G401 (cell line): ENCODE measurements at regions not wholly inside any gene's neighbourhood (a gene's known extent, or its start where the extent isn't known, plus 50 kb on each side); places are given as distances from the start of the nearest gene placed in this dataset.
"Not testable (repeated sequence)": the region's sequence is repeated elsewhere in the genome, so short reads cannot be mapped to it uniquely, and the experiment has no call there.

Experiments
- DNase-seq: peaks from one replicate; pipeline ENCODE4 v3.0.0-alpha.2; 2015; ENCODE audit warnings: low spot score
- in situ Hi-C: cut with HindIII; loops from 2 replicates; pipeline ENCODE4 v1.10.0; 2016; ENCODE audit warnings: low sequenced_read_pairs, mixed read lengths

DNA sequence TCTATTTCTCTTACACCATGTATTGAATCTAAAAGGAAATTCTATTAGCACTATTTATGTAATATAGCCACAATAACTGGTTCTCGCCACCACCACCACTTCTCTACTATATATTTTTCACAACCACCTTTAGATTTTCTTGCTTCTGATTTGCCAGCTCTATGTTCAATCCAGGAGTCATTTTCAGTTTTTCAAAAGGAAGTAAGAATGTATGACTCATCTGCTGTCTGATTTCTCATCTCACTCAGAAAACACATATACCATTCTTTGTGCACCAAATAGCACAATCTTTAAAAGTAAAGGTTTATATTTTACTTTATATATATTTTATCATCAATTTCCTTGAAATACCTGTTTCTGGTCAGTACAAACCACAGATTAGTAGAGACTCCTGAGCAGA is 1127.5 kb downstream of the TAF11L14 start:
- DNase-seq, result no peak
- in situ Hi-C loops, result no loop called here

GRCh38 chr5:18764161-18764560 is 1129.9 kb downstream of the TAF11L14 start:
- in situ Hi-C loops, result no loop called here
- DNase-seq, result no peak

DNA sequence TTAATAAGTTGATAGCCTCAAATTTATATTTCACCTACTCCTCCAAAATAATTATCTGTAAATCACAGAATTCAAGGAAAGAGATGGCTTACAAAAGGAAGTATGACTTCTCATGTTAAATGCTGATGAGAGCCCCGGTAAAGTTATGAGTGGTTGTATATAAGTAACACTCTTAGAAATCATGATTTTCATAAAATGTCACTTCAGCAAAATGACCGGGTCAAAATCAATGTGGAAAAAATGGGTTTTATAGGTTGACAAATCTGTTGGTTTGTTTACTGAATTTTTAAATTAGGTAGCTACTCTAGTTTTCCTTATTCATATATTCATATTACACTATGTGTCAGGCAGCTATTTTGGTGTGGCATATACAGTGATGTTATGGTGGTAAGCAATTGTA is 1131.0 kb downstream of the TAF11L14 start:
- in situ Hi-C loops, result no loop called here

GRCh38 chr5:18771097-18771610 is 1136.9 kb downstream of the TAF11L14 start:
- DNase-seq, result no peak
- in situ Hi-C loops, result no loop called here

More for the DNA sequence above, 1131.0 kb downstream of the TAF11L14 start:
- no peak for DNase-seq

GRCh38 chr5:18772475-18772874 is 1138.2 kb downstream of the TAF11L14 start:
- in situ Hi-C loops, result no loop called here
- no peak for DNase-seq

DNA sequence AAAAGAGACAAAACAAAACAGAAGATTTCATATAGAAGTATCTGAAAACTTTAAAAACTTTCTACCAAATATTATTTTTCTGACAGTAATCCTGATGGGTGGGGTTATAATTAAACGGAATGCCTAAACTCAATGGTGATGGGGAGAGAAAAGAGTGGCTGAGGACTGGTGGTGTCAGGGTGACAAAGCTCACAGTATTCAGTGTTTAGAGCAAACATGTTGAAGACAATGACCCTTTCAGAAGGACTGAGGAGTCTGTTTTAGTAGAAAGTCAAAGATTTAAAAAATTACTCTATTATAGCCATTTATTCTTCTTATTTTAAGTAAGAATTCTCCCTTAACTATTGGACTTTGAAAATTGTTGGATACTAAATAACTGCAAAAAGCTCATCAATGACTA is 1144.0 kb downstream of the TAF11L14 start:
- in situ Hi-C loops, result no loop called here
- DNase-seq, result no peak

DNA sequence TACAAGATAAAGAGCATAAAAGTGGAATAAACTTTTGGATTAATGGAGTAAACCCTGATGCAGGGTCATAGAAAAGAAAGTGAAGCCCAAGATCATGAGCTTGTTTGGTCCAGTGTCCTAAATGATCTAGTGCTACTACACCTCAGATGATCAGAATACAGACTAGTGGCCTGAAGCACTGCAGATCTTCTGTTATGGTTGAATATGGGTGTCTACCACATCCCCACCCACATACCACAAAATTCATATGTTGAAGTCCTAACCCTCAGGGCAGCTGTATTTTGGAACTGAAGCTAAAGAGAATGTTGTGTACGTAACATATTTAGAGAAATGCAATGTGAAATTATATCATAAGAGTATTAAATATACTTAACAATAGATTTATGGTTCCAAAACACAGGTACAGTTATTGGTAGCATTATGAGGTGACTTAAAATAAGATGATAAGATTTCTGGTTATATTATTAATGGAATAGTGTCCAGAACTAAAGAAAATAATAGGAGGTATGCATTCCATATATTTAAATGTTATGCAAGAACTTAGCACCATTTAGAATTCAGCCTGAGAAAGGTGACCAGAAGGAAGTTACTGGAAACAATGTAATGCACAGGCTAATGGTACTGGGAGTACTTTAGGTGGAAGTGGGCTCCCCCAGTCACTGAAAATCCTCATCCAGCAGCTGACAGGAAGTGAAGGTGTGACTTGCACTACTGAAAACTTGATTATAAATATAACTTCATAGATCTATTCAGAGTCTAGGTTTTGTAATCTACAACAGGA is 1155.1 kb downstream of the TAF11L14 start:
- no peak for DNase-seq

DNA sequence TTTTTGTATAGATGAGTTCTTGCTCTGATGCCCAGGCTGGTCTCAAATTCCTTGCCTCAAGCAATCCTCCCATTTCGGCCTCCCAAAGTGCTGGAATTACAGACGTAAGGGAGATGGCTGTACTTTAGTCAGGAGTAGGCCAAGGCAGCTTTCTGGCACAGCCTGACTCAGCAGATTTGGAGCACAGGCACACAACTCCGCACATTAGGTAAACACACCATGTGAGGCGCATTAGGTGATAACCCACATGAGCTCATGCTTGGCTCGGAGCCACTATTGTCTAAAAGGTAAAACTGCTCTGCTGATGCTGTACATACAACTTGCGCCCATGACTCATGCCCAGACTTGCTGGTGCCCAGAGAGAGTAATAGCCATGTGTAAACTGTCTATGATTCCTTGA is 1157.9 kb downstream of the TAF11L14 start:
- no peak for DNase-seq
- in situ Hi-C loops, result no loop called here

More for the DNA sequence above, 1155.1 kb downstream of the TAF11L14 start:
- in situ Hi-C loops, result no loop called here

GRCh38 chr5:18797222-18797621 is 1163.0 kb downstream of the TAF11L14 start:
- DNase-seq, result no peak
- in situ Hi-C loops, result no loop called here

GRCh38 chr5:18798058-18798457 is 1163.8 kb downstream of the TAF11L14 start:
- in situ Hi-C loops, result no loop called here
- no peak for DNase-seq

- in situ Hi-C loops, result no loop called here
- DNase-seq, result no peak
Observed at GRCh38 chr5:18799482-18800128, 1165.3 kb downstream of the TAF11L14 start.

DNA sequence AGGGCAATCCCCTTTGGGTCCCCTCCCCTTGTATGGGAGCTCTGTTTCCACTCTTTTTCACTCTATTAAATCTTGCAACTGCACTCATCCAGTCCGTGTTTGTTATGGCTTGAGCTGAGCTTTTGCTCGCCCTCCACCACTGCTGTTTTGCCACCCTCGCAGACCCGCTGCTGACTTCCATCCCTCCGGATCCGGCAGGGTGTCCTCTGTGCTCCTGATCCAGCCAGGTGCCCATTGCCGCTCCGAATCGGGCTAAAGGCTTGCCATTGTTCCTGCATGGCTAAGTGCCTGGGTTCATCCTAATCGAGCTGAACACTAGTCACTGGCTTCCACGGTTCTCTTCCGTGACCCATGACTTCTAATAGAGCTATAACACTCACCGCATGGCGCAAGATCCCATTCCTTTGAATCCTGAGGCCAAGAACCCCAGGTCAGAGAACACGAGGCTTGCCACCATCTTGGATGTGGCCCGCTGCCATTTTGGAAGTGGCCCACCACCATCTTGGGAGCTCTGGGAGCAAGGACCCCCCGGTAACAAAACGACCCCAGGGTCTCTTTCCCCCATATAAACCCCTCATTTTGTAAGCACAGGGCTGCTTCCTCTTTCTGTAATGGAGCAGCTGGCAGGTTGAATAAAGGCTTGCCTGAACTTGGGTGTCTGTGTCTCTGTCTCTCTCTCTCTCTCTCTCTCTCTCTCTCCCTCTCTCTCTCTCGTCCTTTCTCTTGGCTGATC is 1166.2 kb downstream of the TAF11L14 start:
- DNase-seq, result no peak
- in situ Hi-C loops, result no loop called here

GRCh38 chr5:18801413-18801812 is 1167.2 kb downstream of the TAF11L14 start:
- in situ Hi-C loops, DNase-seq: not testable (repeated sequence)

DNA sequence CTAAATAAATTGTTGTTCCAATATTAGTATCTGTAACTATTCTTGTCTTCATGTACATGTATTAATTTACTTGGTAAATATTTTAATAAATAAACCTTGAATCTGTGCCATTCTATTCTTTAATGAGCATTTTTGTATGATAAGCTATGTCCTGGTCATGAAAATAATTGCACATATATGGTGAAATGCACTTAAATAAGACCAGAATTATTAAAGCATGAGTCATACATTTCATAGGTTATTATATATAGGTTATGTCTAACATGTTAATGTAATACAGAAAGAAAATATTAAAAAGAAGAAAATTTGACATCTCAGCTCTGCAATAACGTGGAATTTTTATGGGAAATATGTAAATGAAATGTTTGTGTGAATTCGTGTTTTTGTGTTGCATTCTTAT is 1168.1 kb downstream of the TAF11L14 start:
- in situ Hi-C loops, result no loop called here
- no peak for DNase-seq

DNA sequence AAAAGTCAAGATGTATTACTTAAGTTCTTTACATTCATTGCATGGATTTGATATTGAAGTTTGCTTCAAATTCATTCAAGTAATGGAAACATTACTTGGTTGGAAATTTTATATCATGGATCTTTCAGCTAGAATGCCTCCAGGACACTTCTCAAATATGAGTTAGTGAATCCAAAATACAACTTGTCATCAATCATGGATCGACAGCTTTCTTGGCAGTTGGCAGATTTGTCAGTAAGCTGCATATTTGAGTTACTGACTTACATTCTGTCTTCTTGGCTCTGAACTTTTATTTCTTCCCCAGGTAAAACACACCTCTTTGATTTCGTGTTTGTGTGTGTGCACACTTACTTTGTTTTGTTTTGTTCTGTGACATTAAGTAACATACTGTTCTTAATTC is 1171.1 kb downstream of the TAF11L14 start:
- DNase-seq, result no peak
- in situ Hi-C loops, result no loop called here

GRCh38 chr5:18807256-18808149 is 1173.2 kb downstream of the TAF11L14 start:
- in situ Hi-C loops, result no loop called here
- no peak for DNase-seq

- in situ Hi-C loops, result no loop called here
- peak; percentile 58 for DNase-seq
Observed at GRCh38 chr5:18811661-18812060, 1176.3 kb downstream of the CDH18 start.

DNA sequence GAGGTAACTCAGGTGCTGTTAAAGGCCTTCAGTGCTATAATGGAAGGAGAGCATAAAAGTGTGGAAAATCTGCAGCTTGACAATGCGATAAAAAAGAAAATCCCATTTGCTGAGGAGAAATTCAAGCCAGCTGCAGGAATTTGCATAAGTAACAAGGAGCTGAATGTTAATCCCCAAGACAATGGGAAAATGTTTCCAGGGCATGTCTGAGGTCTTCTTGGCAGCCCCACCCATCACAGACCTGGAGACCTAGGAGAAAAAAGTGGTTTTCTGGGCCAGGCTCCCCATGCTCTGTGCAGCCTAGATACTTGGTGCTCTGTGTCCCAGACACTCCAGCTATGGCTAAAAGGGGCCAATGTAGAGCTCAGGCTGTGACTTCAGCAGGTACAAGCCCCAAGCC is 1159.6 kb downstream of the CDH18 start:
- in situ Hi-C loops, result no loop called here
- DNase-seq, result no peak

GRCh38 chr5:18829539-18829938 is 1158.5 kb downstream of the CDH18 start:
- no peak for DNase-seq
- in situ Hi-C loops, result no loop called here
